Progenitor cell of endocrine pancreas (in vitro differentiated cells): ENCODE measurements at regions not wholly inside any gene's neighbourhood (a gene's known extent, or its start where the extent isn't known, plus 50 kb on each side); places are given as distances from the start of the nearest gene placed in this dataset.

Source experiments
- DNase-seq: peaks from one replicate; pipeline ENCODE4 v3.0.0; 2021; ENCODE audit warnings: low spot score; ENCODE audit not compliant: unreplicated experiment
- H3K27ac Mint-ChIP-seq: 2 replicates; pipeline ENCODE4 v1.8.0; 2021; ENCODE audit warnings: mild to moderate bottlenecking, moderate library complexity, mixed read lengths
- H3K27me3 Mint-ChIP-seq: 2 replicates; pipeline ENCODE4 v1.8.0; 2021; ENCODE audit warnings: mixed read lengths
- H3K36me3 Mint-ChIP-seq: 2 replicates; pipeline ENCODE4 v1.8.0; 2022; ENCODE audit warnings: mixed read lengths; ENCODE audit not compliant: insufficient read depth
- H3K4me1 Mint-ChIP-seq: 2 replicates; pipeline ENCODE4 v1.8.0; 2021; ENCODE audit warnings: low read depth, mixed read lengths
- H3K4me3 Mint-ChIP-seq: 2 replicates; pipeline ENCODE4 v1.8.0; 2021; ENCODE audit warnings: low read depth, mild to moderate bottlenecking, moderate library complexity, mixed read lengths
- H3K9me3 Mint-ChIP-seq: 2 replicates; pipeline ENCODE4 v1.8.0; 2021; ENCODE audit warnings: low read depth, mixed read lengths
- TF ChIP-seq, protein P1 (sequence below): fragments of 200-600 bp; sonication (generic); IDR thresholded peaks from one replicate; pipeline ENCODE4 v1.5.0; 2021; ENCODE audit warnings: antibody characterized with exemption, mild to moderate bottlenecking; ENCODE audit not compliant: unreplicated experiment

DNA sequence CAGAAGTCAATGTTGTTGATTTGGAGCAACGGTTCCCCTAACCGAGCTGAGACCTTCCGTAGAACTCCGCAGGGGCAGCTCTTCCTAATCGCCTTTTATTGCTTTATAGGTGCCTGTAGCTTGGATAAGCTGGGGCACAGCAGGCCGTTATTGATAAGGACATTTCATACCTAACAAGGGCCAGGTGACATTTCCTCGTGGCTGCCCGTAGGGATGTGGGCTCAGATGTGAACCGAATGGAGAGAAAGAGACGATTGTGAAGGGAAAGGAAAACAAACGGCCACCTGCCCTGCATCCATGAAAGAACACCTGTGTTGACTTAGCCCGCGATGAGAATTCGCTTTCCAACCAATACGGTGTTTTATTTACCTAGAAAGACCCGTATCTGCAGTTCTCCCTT lies 53.3 kb upstream of the DACT2 start:
- peak overlapping the region; percentile 89 for H3K27ac Mint-ChIP-seq
- no peaks in the 10 kb centered on the region for H3K36me3 Mint-ChIP-seq
- no peaks in the 10 kb centered on the region for H3K9me3 Mint-ChIP-seq
- TF ChIP-seq, protein P1, sequence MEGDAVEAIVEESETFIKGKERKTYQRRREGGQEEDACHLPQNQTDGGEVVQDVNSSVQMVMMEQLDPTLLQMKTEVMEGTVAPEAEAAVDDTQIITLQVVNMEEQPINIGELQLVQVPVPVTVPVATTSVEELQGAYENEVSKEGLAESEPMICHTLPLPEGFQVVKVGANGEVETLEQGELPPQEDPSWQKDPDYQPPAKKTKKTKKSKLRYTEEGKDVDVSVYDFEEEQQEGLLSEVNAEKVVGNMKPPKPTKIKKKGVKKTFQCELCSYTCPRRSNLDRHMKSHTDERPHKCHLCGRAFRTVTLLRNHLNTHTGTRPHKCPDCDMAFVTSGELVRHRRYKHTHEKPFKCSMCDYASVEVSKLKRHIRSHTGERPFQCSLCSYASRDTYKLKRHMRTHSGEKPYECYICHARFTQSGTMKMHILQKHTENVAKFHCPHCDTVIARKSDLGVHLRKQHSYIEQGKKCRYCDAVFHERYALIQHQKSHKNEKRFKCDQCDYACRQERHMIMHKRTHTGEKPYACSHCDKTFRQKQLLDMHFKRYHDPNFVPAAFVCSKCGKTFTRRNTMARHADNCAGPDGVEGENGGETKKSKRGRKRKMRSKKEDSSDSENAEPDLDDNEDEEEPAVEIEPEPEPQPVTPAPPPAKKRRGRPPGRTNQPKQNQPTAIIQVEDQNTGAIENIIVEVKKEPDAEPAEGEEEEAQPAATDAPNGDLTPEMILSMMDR: no peak
- no peak overlapping the region for H3K4me3 Mint-ChIP-seq
- H3K4me1 Mint-ChIP-seq: peaks cover 24% of the 10 kb centered on the region
- DNase-seq: no peak
- H3K27me3 Mint-ChIP-seq: peaks cover 36% of the 10 kb centered on the region

DNA sequence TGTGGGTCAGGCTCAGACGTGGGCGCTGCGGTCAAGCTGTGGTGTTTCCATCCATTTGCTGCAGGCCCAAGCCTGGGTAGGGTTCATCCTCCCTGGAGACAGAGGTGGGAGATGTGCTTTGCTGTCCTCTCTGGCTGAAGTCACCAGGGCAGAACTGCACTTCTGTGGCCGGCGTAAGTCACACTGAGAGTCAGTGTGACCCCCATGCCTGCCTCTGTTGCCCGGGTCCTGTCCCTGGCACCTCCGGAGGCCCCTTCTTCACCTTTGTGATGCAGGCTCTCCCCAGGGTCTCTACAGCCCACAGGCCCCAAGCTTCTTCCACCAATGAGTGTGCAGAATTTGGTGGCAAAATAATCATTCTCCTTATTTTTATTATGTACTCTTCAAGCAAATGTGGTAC lies 53.8 kb upstream of the DACT2 start:
- no peaks in the 10 kb centered on the region for H3K9me3 Mint-ChIP-seq
- peaks cover 36% of the 10 kb centered on the region for H3K27me3 Mint-ChIP-seq
- no peak for DNase-seq
- no peaks in the 10 kb centered on the region for H3K36me3 Mint-ChIP-seq
- H3K4me1 Mint-ChIP-seq: peaks cover 24% of the 10 kb centered on the region
- H3K4me3 Mint-ChIP-seq: no peak overlapping the region
- TF ChIP-seq, protein P1: no peak
- H3K27ac Mint-ChIP-seq: no peak overlapping the region

DNA sequence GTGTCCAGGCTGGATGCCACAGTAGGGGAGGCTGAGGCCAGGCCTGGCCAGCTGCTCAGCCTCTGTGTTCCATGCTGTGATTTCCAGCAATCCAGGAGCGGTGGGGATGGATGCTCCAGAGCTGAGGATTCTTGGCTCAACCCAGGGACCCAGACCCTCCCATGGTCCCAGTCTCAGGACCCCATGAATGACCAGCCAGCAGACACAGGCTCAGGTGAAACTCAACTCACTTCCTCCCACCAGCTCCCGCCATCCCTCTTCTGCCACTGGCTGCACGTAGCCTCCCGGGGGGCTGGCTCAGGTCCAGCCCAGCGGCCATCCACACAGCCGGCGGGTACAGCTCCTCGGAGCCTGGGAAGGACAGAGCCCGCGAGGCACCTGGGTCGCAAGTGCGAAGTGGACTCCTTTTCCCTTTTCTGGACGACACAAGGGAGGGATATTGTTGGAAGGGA lies 54.5 kb upstream of the DACT2 start:
- H3K4me3 Mint-ChIP-seq: no peak overlapping the region
- peaks cover 35% of the 10 kb centered on the region for H3K27me3 Mint-ChIP-seq
- no peaks in the 10 kb centered on the region for H3K9me3 Mint-ChIP-seq
- no peak for DNase-seq
- TF ChIP-seq, protein P1: no peak
- H3K27ac Mint-ChIP-seq: no peak overlapping the region
- peaks cover 24% of the 10 kb centered on the region for H3K4me1 Mint-ChIP-seq
- H3K36me3 Mint-ChIP-seq: no peaks in the 10 kb centered on the region

DNA sequence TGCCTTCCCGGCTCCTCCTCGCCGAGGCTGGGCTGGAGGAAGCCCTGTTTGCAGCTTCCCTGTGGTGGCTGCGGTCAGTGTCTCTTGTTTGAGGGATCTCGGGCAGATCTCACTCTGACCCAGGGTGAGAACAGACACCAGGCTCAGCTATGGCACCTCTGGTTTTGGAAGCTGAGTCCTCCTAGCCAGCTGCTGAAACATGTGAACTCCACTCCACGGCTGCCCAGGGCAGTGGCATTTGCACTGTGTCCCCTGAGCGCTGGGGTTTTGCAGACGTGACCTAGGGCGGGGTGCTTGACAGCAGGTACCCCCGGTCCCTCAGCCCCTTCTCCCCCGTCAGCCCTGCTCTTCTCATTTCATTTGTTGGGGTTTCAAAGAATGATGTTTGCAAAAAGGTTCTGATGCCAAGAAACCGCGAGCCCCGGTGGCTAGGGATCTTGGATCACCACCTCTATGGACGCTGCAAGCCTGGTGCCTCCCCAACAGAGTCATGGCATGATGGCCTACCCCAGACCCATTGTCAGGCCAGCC lies 55.0 kb upstream of the DACT2 start:
- Mint-ChIP-seq H3K27me3 (peaks cover 34% of the 10 kb centered on the region), H3K9me3 (no peaks in the 10 kb centered on the region), H3K4me1 (peaks cover 24% of the 10 kb centered on the region)

DNA sequence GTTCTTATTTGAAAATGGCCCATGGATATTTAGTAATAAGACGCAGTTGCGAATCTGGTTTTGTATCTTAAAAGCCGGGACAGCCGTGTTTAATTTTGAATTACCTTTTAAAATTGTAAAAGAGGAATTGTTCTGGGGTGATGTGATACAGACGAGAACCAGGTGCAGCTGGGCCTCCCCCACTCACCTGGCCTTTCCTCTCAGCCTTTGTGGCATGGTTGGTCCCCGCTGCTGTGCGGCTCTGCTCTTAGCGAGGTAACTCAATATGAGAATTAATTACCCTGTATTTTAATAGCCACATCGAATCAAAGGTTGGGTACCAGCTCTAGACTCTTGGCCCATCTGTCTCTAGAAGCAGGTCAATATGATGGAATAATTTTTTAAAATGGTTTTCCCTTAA lies 56.5 kb upstream of the DACT2 start:
- Mint-ChIP-seq H3K27me3 (peaks cover 25% of the 10 kb centered on the region), H3K27ac (no peak overlapping the region), H3K4me3 (no peak overlapping the region), H3K9me3 (no peaks in the 10 kb centered on the region), H3K36me3 (no peaks in the 10 kb centered on the region), H3K4me1 (peaks cover 22% of the 10 kb centered on the region)
- TF ChIP-seq, protein P1: no peak
- no peak for DNase-seq

More for the DNA sequence above, 55.0 kb upstream of the DACT2 start:
- no peak for DNase-seq
- H3K4me3 Mint-ChIP-seq: no peak overlapping the region
- H3K36me3 Mint-ChIP-seq: no peaks in the 10 kb centered on the region
- no peak overlapping the region for H3K27ac Mint-ChIP-seq
- TF ChIP-seq, protein P1: no peak
